Esophagus muscularis mucosa (tissue), 2 donors: ENCODE measurements at regions not wholly inside any gene's neighbourhood (a gene's known extent, or its start where the extent isn't known, plus 50 kb on each side); places are given as distances from the start of the nearest gene placed in this dataset.

Source experiments
- POLR2A ChIP-seq: fragments of 450-650 bp; IDR thresholded peaks from one replicate; pipeline ENCODE4 v1.6.1; 2017; ENCODE audit warnings: antibody characterized with exemption, moderate library complexity, mild to moderate bottlenecking, low read depth
- POLR2AphosphoS5 ChIP-seq, 2 donors: sonication (generic); formaldehyde crosslinking; IDR thresholded peaks; one replicate each; pipeline ENCODE4 v1.6.1; 2017; ENCODE audit warnings: antibody characterized with exemption in 2 of 2

GRCh38 chr7:117941138-117941810 lies 68.0 kb upstream of the CTTNBP2 start:
- no peak for TF ChIP-seq POLR2AphosphoS5 (IDR thresholded peaks at IDR 0.05)
- TF ChIP-seq POLR2A = no peak
